ENCODE measurements at regions not wholly inside any gene's neighbourhood (a gene's known extent, or its start where the extent isn't known, plus 50 kb on each side); places are given as distances from the start of the nearest gene placed in this dataset.
A peak's percentile ranks its signal among the peaks of the same experiment; 100 is the strongest.

GRCh38 chr10:50936335-50936734 lies 50.9 kb upstream of the A1CF start:
- TF ChIP-seq CTCF (IDR thresholded peaks at IDR 0.05 in 4 of 5, conservative IDR thresholded peaks at IDR 0.05 in 1 of 5) (no peak), POLR2A (IDR thresholded peaks at IDR 0.05) (no peak)
- intact Hi-C loops (cut with DNase I; ENCODE audit: low total_unique reads) (no loop called here), in situ Hi-C loops (cut with MboI; ENCODE audit: low sequenced_read_pairs in 4 of 4) (no loop called here)
- ATAC-seq (no peak), DNase-seq (no peak)
- Histone ChIP-seq H3K4me1 (peaks cover 4 to 6% of the 10 kb centered on the region in 2 donors), H3K36me3 (no peaks in the 10 kb centered on the region), H3K9me3 (no peaks in the 10 kb centered on the region), H3K27ac (no peak overlapping the region), H3K27me3 (no peaks in the 10 kb centered on the region), H3K4me3 (no peak overlapping the region)

GRCh38 chr10:50937230-50937907 lies 51.9 kb upstream of the A1CF start:
- DNase-seq = no peak
- in situ Hi-C loops (cut with MboI; ENCODE audit: low sequenced_read_pairs in 4 of 4) = no loop called here
- peak; percentile 62 to 81 for ATAC-seq

GRCh38 chr10:50941629-50942028 lies 56.2 kb upstream of the A1CF start:
- Histone ChIP-seq H3K36me3 (no peaks in the 10 kb centered on the region), H3K4me1 (peaks cover 6 to 8% of the 10 kb centered on the region in 2 donors), H3K27ac (peak overlapping the region in 2 of 4 donors; percentile 52 to 57), H3K4me3 (no peak overlapping the region), H3K27me3 (no peaks in the 10 kb centered on the region), H3K9me3 (no peaks in the 10 kb centered on the region)
- intact Hi-C loops (cut with DNase I; ENCODE audit: low total_unique reads) = no loop called here
- ATAC-seq = peak; percentile 36 to 86
- in situ Hi-C loops (cut with MboI; ENCODE audit: low sequenced_read_pairs in 4 of 4) = no loop called here
- TF ChIP-seq POLR2A (IDR thresholded peaks at IDR 0.05) (no peak), CTCF (IDR thresholded peaks at IDR 0.05 in 4 of 5, conservative IDR thresholded peaks at IDR 0.05 in 1 of 5) (no peak)
- DNase-seq = peak in 1 of 2 donors; percentile 7

More at GRCh38 chr10:50937230-50937907, 51.9 kb upstream of the A1CF start:
- Histone ChIP-seq H3K27me3 (no peaks in the 10 kb centered on the region), H3K4me1 (peaks cover 6 to 8% of the 10 kb centered on the region in 2 donors), H3K9me3 (no peaks in the 10 kb centered on the region), H3K4me3 (no peak overlapping the region), H3K36me3 (no peaks in the 10 kb centered on the region), H3K27ac (no peak overlapping the region)
- intact Hi-C loops (cut with DNase I; ENCODE audit: low total_unique reads) = no loop called here
- no peak for TF ChIP-seq POLR2A (IDR thresholded peaks at IDR 0.05)
- TF ChIP-seq CTCF (IDR thresholded peaks at IDR 0.05 in 4 of 5, conservative IDR thresholded peaks at IDR 0.05 in 1 of 5) = peak in 3 of 5 experiments; percentile 36 to 59 (median 40)

GRCh38 chr10:50946991-50947781 lies 61.8 kb upstream of the A1CF start:
- intact Hi-C loops (cut with DNase I; ENCODE audit: low total_unique reads) = no loop called here
- no peak for TF ChIP-seq POLR2A (IDR thresholded peaks at IDR 0.05)
- no peak for TF ChIP-seq CTCF (IDR thresholded peaks at IDR 0.05 in 4 of 5, conservative IDR thresholded peaks at IDR 0.05 in 1 of 5)
- Histone ChIP-seq H3K36me3 (no peaks in the 10 kb centered on the region), H3K27ac (no peak overlapping the region), H3K9me3 (no peaks in the 10 kb centered on the region), H3K4me1 (peaks cover 0 to 7% of the 10 kb centered on the region in 2 donors), H3K27me3 (no peaks in the 10 kb centered on the region), H3K4me3 (no peak overlapping the region)
- in situ Hi-C loops (cut with MboI; ENCODE audit: low sequenced_read_pairs in 4 of 4) = no loop called here
- ATAC-seq (no peak), DNase-seq (no peak)
